HG02571 (cell line): ENCODE measurements at regions not wholly inside any gene's neighbourhood (a gene's known extent, or its start where the extent isn't known, plus 50 kb on each side); places are given as distances from the start of the nearest gene placed in this dataset.

Source experiments
- ATAC-seq: cut with Tn5 transposase; IDR thresholded peaks from one replicate; pipeline ENCODE4 v1.9.1; 2021; ENCODE audit warnings: mild to moderate bottlenecking, moderate library complexity; ENCODE audit not compliant: unreplicated experiment

- no peak for ATAC-seq
Measured at GRCh38 chr4:23355258-23355657, 534.6 kb downstream of the PPARGC1A start.

- ATAC-seq, result no peak
Measured at GRCh38 chr4:23353200-23353599, 536.6 kb downstream of the PPARGC1A start.

- ATAC-seq, result no peak
Measured at GRCh38 chr4:23348789-23349498, 540.9 kb downstream of the PPARGC1A start.

- no peak for ATAC-seq
Measured at GRCh38 chr4:23337292-23337691, 552.6 kb downstream of the PPARGC1A start.

- peak; percentile 85 for ATAC-seq
Measured at GRCh38 chr4:23333946-23334878, 555.6 kb downstream of the PPARGC1A start.

GRCh38 chr4:23333556-23333945 is 556.3 kb downstream of the PPARGC1A start:
- ATAC-seq, result peak; percentile 1

- no peak for ATAC-seq
Measured at GRCh38 chr4:23332313-23332712, 557.5 kb downstream of the PPARGC1A start.

GRCh38 chr4:23327120-23327519 is 562.7 kb downstream of the PPARGC1A start:
- no peak for ATAC-seq

- no peak for ATAC-seq
Measured at GRCh38 chr4:23324021-23324690, 565.7 kb downstream of the PPARGC1A start.

GRCh38 chr4:23323436-23323835 is 566.4 kb downstream of the PPARGC1A start:
- ATAC-seq, result no peak

GRCh38 chr4:23322732-23323131 is 567.1 kb downstream of the PPARGC1A start:
- no peak for ATAC-seq

- ATAC-seq, result no peak
Measured at GRCh38 chr4:23320931-23321587, 568.8 kb downstream of the PPARGC1A start.

- ATAC-seq, result no peak
Measured at GRCh38 chr4:23312686-23313085, 577.2 kb downstream of the PPARGC1A start.

GRCh38 chr4:23311983-23312382 is 577.9 kb downstream of the PPARGC1A start:
- no peak for ATAC-seq

- no peak for ATAC-seq
Measured at GRCh38 chr4:23305026-23305425, 584.8 kb downstream of the PPARGC1A start.

GRCh38 chr4:23298371-23298770 is 591.5 kb downstream of the PPARGC1A start:
- ATAC-seq, result no peak

GRCh38 chr4:23297327-23297726 is 592.5 kb downstream of the PPARGC1A start:
- no peak for ATAC-seq

GRCh38 chr4:23291139-23291538 is 598.4 kb downstream of the GBA3 start:
- no peak for ATAC-seq

- no peak for ATAC-seq
Measured at GRCh38 chr4:23290656-23291055, 597.9 kb downstream of the GBA3 start.

- no peak for ATAC-seq
Measured at GRCh38 chr4:23279377-23279986, 586.7 kb downstream of the GBA3 start.

- ATAC-seq, result no peak
Measured at GRCh38 chr4:23278845-23279244, 586.1 kb downstream of the GBA3 start.
